Loucy (cell line): ENCODE measurements at regions not wholly inside any gene's neighbourhood (a gene's known extent, or its start where the extent isn't known, plus 50 kb on each side); places are given as distances from the start of the nearest gene placed in this dataset.
"Not testable (repeated sequence)": the region's sequence is repeated elsewhere in the genome, so short reads cannot be mapped to it uniquely, and the experiment has no call there.

Experiments
- H2AFZ ChIP-seq: fragments of 200-600 bp; sonication (generic); 2 replicates; pipeline ENCODE4 v1.6.0; 2016; ENCODE audit warnings: antibody characterized with exemption, mild to moderate bottlenecking, low read length, moderate library complexity
- H3F3A ChIP-seq: fragments of 200-600 bp; 2 replicates; pipeline ENCODE4 v1.6.0; 2016; ENCODE audit warnings: antibody characterized with exemption, low read depth, mild to moderate bottlenecking
- H3K27me3 ChIP-seq: fragments of 200-600 bp; sonication (generic); 2 replicates; pipeline ENCODE4 v1.6.1; 2014; ENCODE audit warnings: low read length, mild to moderate bottlenecking; ENCODE audit not compliant: insufficient read depth, poor library complexity, severe bottlenecking
- H3K36me3 ChIP-seq: fragments of 200-600 bp; sonication (generic); 2 replicates; pipeline ENCODE4 v1.6.1; 2016; ENCODE audit warnings: low read length; ENCODE audit not compliant: insufficient read depth
- H3K4me1 ChIP-seq: fragments of 200-600 bp; sonication (generic); 2 replicates; pipeline ENCODE4 v1.5.1; 2014; ENCODE audit warnings: low read length, mild to moderate bottlenecking; ENCODE audit not compliant: insufficient read depth, poor library complexity, severe bottlenecking
- H3K4me2 ChIP-seq: fragments of 200-600 bp; sonication (generic); 2 replicates; pipeline ENCODE4 v1.6.0; 2014; ENCODE audit warnings: antibody characterized with exemption, low read length, low read depth, mild to moderate bottlenecking; ENCODE audit not compliant: poor library complexity, severe bottlenecking
- H3K4me3 ChIP-seq: fragments of 200-600 bp; sonication (generic); 2 replicates; pipeline ENCODE4 v1.5.1; 2014; ENCODE audit warnings: low read length, mild to moderate bottlenecking, mixed read lengths; ENCODE audit not compliant: poor library complexity, severe bottlenecking
- H3K79me2 ChIP-seq: fragments of 200-600 bp; sonication (generic); 2 replicates; pipeline ENCODE4 v1.6.1; 2014; ENCODE audit warnings: low read length; ENCODE audit not compliant: insufficient read depth
- H3K9ac ChIP-seq: fragments of 200-600 bp; sonication (generic); 2 replicates; pipeline ENCODE4 v1.6.0; 2014; ENCODE audit warnings: mild to moderate bottlenecking, low read depth, low read length, moderate library complexity; ENCODE audit not compliant: poor library complexity, severe bottlenecking
- H3K9me2 ChIP-seq: fragments of 200-600 bp; sonication (generic); replicated peaks from 2 replicates; pipeline ENCODE4 v1.6.1; 2016; ENCODE audit warnings: low read depth, low read length, mixed read lengths
- H3K9me3 ChIP-seq: fragments of 200-600 bp; sonication (generic); 2 replicates; pipeline ENCODE4 v1.6.1; 2014; ENCODE audit warnings: mild to moderate bottlenecking, antibody characterized with exemption, low read length, low read depth; ENCODE audit not compliant: insufficient read depth
- H4K20me1 ChIP-seq: fragments of 200-600 bp; sonication (generic); 2 replicates; pipeline ENCODE4 v1.6.0; 2014; ENCODE audit warnings: antibody characterized with exemption, low read length, mild to moderate bottlenecking; ENCODE audit not compliant: insufficient read depth, poor library complexity, severe bottlenecking
- EZH2phosphoT487 ChIP-seq: fragments of 200-600 bp; IDR thresholded peaks from 2 replicates; pipeline ENCODE4 v1.6.1; 2018; ENCODE audit warnings: antibody characterized with exemption, mild to moderate bottlenecking, moderate library complexity, borderline replicate concordance
- TF ChIP-seq, protein P1 (sequence below): fragments of 200-600 bp; sonication (generic); conservative IDR thresholded peaks from 2 replicates; pipeline ENCODE4 v1.5.1; 2014; ENCODE audit warnings: mild to moderate bottlenecking, antibody characterized with exemption, low read length

DNA sequence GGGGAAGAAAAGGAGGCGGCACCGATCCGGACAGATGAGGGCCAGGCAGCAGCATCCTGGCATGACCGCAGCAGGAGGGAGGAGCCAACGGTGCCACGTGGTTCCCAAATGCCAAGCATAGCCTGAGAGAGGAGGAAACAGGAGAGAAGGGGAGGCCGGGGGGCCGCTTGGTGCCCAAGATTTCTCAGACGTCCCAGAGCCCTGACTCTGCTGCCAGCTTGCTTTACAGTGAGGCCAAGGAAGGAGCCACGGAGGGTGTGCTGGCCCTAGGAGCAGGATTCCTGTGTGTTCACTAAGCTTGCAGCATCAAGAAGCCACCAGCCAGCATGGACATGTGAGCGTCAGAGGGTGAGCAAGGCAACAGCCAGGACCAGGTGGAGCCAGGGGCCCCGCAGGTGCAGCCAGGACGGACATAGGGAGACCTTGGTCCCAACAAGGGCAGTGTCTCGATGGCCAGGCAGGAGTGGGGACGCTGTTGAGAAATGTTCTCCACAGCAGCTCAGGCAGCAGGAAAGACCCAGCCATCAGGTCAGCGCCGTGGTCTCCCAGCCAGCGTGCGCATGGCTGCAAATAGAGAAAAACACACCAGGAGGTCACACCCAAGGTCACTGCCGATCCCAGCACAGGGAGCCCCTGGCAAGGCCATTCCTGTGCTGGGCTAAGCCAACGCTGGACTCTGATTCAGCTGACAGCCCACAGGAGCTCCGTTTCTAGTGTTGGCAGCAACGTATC is 143.7 kb downstream of the DLL1 start:
- no peak for TF ChIP-seq EZH2phosphoT487
- TF ChIP-seq, protein P1, sequence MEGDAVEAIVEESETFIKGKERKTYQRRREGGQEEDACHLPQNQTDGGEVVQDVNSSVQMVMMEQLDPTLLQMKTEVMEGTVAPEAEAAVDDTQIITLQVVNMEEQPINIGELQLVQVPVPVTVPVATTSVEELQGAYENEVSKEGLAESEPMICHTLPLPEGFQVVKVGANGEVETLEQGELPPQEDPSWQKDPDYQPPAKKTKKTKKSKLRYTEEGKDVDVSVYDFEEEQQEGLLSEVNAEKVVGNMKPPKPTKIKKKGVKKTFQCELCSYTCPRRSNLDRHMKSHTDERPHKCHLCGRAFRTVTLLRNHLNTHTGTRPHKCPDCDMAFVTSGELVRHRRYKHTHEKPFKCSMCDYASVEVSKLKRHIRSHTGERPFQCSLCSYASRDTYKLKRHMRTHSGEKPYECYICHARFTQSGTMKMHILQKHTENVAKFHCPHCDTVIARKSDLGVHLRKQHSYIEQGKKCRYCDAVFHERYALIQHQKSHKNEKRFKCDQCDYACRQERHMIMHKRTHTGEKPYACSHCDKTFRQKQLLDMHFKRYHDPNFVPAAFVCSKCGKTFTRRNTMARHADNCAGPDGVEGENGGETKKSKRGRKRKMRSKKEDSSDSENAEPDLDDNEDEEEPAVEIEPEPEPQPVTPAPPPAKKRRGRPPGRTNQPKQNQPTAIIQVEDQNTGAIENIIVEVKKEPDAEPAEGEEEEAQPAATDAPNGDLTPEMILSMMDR = no peak
- Histone ChIP-seq H3K9me3 (peaks cover 19% of the 10 kb centered on the region; the same call in 1 of the 2 replicates), H3K4me1 (peaks cover 25% of the 10 kb centered on the region), H3K27me3 (no peaks in the 10 kb centered on the region), H2AFZ (no peak overlapping the region), H4K20me1 (no peaks in the 10 kb centered on the region), H3K4me2 (peak overlapping the region; percentile 74), H3K4me3 (peak overlapping the region; percentile 43), H3K9ac (peak overlapping the region; percentile 70), H3K36me3 (no peaks in the 10 kb centered on the region), H3K9me2 (no peaks in the 10 kb centered on the region), H3K79me2 (no peaks in the 10 kb centered on the region), H3F3A (no peaks in the 10 kb centered on the region)

DNA sequence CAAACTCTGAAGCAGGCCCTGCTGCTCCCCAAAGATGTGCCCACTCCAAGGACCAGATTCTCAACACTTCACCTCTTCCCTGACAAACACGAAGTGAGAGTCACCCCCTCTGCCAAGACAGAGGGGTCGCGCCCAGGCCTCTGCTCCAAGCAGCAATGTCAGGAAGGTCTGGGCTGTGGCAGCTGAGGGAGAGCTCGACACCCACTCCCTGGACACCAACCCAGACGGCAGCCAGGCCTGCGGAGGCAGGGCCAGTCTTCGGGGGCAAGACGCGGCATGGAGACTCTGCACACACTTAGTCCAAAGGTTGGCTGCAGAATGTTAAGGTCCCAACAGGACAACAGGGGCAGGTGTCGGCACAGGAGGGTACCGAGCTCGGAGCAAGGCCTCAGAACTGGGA is 144.2 kb downstream of the DLL1 start:
- H3K4me3 ChIP-seq = no peak overlapping the region
- TF ChIP-seq EZH2phosphoT487 = no peak
- TF ChIP-seq, protein P1 = no peak
- H3K9ac ChIP-seq = no peak overlapping the region

DNA sequence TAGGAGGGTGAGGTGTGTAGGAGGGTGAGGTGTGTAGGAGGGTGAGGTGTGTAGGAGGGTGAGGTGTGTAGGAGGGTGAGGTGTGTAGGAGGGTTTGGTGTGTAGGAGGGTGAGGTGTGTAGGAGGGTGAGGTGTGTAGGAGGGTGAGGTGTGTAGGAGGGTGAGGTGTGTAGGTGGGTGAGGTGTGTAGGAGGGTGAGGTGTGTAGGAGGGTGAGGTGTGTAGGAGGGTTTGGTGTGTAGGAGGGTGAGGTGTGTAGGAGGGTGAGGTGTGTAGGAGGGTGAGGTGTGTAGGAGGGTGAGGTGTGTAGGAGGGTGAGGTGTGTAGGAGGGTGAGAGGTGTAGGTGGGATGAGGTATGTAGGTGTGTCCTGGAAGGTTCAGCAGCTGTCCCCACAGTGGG is 144.7 kb downstream of the DLL1 start:
- peaks cover 25% of the 10 kb centered on the region for H3K4me1 ChIP-seq
- H4K20me1 ChIP-seq, H3F3A ChIP-seq, H3K4me2 ChIP-seq, H3K79me2 ChIP-seq, H3K36me3 ChIP-seq, H3K9ac ChIP-seq, H3K9me2 ChIP-seq, H2AFZ ChIP-seq, H3K27me3 ChIP-seq, H3K4me3 ChIP-seq: not testable (repeated sequence)
- H3K9me3 ChIP-seq = peaks cover 19% of the 10 kb centered on the region; the same call in 1 of the 2 replicates

More for the DNA sequence above, 144.2 kb downstream of the DLL1 start:
- H2AFZ ChIP-seq = no peak overlapping the region
- H3K27me3 ChIP-seq = no peaks in the 10 kb centered on the region
- no peaks in the 10 kb centered on the region for H3K9me2 ChIP-seq
- H3K4me2 ChIP-seq = no peak overlapping the region
- no peaks in the 10 kb centered on the region for H4K20me1 ChIP-seq
- no peaks in the 10 kb centered on the region for H3K79me2 ChIP-seq
- H3K4me1 ChIP-seq = peaks cover 25% of the 10 kb centered on the region
- peaks cover 19% of the 10 kb centered on the region; the same call in 1 of the 2 replicates for H3K9me3 ChIP-seq
- H3K36me3 ChIP-seq = no peaks in the 10 kb centered on the region
- H3F3A ChIP-seq = no peaks in the 10 kb centered on the region

DNA sequence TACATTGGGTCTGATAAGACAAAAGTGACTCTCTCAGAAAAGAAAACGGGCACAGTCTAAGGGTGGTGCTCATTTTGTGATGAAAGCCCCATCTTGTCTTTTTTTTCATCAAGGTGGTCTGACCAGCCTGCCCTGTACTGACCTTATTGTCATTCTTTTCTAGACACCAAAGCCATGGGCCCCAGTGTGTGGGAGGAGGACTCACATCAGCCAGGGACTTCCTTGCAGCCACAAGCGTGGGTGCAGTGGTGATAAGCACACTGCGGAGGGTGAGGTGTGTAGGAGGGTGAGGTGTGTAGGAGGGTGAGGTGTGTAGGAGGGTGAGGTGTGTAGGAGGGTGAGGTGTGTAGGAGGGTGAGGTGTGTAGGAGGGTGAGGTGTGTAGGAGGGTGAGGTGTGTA is 145.2 kb downstream of the DLL1 start:
- H3K4me2 ChIP-seq = not testable (repeated sequence)

More for the DNA sequence above, 145.2 kb downstream of the DLL1 start:
- not testable (repeated sequence) for H4K20me1 ChIP-seq, H2AFZ ChIP-seq, H3K4me3 ChIP-seq, H3F3A ChIP-seq, H3K79me2 ChIP-seq, H3K36me3 ChIP-seq, H3K27me3 ChIP-seq, H3K9me2 ChIP-seq, H3K9ac ChIP-seq
- Histone ChIP-seq H3K9me3 (peaks cover 19% of the 10 kb centered on the region; the same call in 1 of the 2 replicates), H3K4me1 (peaks cover 25% of the 10 kb centered on the region)
